Right cardiac atrium (tissue), 5 donors: ENCODE measurements at regions not wholly inside any gene's neighbourhood (a gene's known extent, or its start where the extent isn't known, plus 50 kb on each side); places are given as distances from the start of the nearest gene placed in this dataset.

Experiments
- ATAC-seq, 2 donors: fragments of 200-7000 bp; cut with Tn5 transposase; one replicate each; pipeline versions ENCODE4 v1.8.0 to v1.9.1; 2020; ENCODE audit warnings: moderate library complexity in 2 of 2, mild to moderate bottlenecking in 1 of 2
- DNase-seq, 3 donors: peaks; one replicate each; pipeline ENCODE4 v3.0.0-alpha.2; 2020
- H3K27ac ChIP-seq: one replicate; pipeline ENCODE4 v1.5.1; 2013; ENCODE audit warnings: mild to moderate bottlenecking, low read length, control low read depth, moderate library complexity
- H3K27me3 ChIP-seq: one replicate; pipeline ENCODE4 v1.6.1; 2013; ENCODE audit not compliant: control insufficient read depth, insufficient read depth
- H3K4me1 ChIP-seq: one replicate; pipeline ENCODE4 v1.6.1; 2013; ENCODE audit warnings: low read length; ENCODE audit not compliant: control insufficient read depth, insufficient read depth
- H3K4me3 ChIP-seq: one replicate; pipeline ENCODE4 v1.5.1; 2013; ENCODE audit warnings: low read length, control low read depth
- H3K9me3 ChIP-seq: one replicate; pipeline ENCODE4 v1.6.1; 2013; ENCODE audit warnings: low read length; ENCODE audit not compliant: control insufficient read depth
- WGBS: extraction: QIAGEN DNeasy Blood & Tissue Kit; methylation state at CpG from one replicate; pipeline ENCODE4 v1.1.7; 2013; 5-methylcytosine and 5-hydroxymethylcytosine counted together
- intact Hi-C, 4 donors: fragments of 100-400 bp; cut with DNase I; formaldehyde crosslinking; loops; one replicate each; pipeline versions ENCODE4 v1.11.0 to v1.14.0; 2022 to 2023
- donor health status: healthy with polysubstance abuse.
- donor health status: DM: no; HTN: yes; CAD: no.
- donor health status: DM: no; HTN: no; CAD: no.
- donor health status: DM: no; HTN: yes; CAD: no; lungs with severe emphysema.
- donor health status: DM: yes; HTN: yes; CAD: no.

DNA sequence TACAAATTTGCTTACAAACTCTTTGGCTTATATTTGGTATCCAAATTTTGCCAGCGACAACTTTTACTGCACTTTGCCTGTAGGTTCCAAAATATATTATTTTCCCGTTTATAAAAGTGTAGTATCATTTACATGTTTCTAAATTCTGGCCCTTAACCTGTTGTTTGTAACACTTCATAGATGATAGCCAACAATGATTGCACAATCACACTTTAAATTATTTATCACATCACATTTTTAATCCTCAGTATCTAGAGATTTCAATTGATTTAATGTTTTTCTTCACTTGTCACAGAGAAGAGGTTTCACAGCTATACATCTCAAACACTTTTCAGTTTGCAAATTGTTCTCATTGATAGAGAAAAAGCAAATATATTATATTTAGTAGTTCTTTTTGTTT lies 1151.2 kb upstream of the EYS start:
- ATAC-seq: no peak
- H3K4me1 ChIP-seq: no peaks in the 10 kb centered on the region
- no peak for DNase-seq
- H3K4me3 ChIP-seq: no peak overlapping the region
- intact Hi-C loops: no loop called here
- H3K9me3 ChIP-seq: no peaks in the 10 kb centered on the region
- no peak overlapping the region for H3K27ac ChIP-seq
- WGBS: 37% methylated on average over 2 of the region's 2 CpGs
- H3K27me3 ChIP-seq: no peaks in the 10 kb centered on the region

DNA sequence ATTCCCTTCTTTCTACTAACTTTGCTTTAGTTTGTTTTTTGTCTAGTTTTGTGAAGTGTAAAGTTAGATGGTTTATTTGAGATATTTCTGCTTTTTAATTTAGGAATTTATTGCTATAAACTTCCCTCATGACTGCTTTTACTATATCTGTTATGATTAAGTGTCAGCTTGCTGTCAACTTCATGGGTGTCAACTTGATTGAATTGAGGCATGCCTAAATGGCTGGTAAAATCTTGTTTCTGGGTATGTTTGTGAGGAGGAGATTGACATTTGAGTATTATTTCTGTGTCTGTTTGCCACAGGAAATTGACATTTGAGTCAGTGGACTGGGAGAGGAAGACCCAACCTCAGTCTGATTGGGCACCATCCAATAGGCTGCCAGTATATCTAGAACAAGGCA lies 1147.0 kb upstream of the EYS start:
- H3K4me1 ChIP-seq: no peaks in the 10 kb centered on the region
- H3K27me3 ChIP-seq: no peaks in the 10 kb centered on the region
- no peak overlapping the region for H3K4me3 ChIP-seq
- ATAC-seq: no peak
- H3K27ac ChIP-seq: peak overlapping the region; percentile 19
- no peaks in the 10 kb centered on the region for H3K9me3 ChIP-seq
- no peak for DNase-seq
- intact Hi-C loops: no loop called here

DNA sequence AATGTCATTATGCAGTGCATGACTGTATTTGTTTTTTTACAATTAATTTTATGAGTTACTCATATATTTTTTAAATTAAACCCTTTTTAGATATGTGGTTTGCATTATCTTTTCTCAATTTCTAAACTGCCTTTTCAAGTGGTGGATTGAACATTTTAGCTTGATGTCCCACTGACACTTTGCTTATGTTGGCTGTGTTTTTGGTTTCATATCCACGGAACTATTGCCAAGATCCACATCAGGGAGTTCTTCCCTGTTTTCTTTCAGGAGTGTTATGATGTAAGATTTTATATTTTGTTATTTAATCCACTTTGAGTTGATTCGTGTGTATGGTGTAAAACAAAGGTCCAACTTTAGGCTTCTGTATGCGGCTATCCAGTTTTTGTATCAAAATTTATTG lies 1144.9 kb upstream of the EYS start:
- 40% methylated on average over 3 of the region's 3 CpGs for WGBS
- DNase-seq (no peak), ATAC-seq (peak in 1 of 2 donors; percentile 67)
- Histone ChIP-seq H3K4me1 (no peaks in the 10 kb centered on the region), H3K27ac (no peak overlapping the region), H3K9me3 (no peaks in the 10 kb centered on the region), H3K27me3 (no peaks in the 10 kb centered on the region), H3K4me3 (no peak overlapping the region)
- intact Hi-C loops: no loop called here

DNA sequence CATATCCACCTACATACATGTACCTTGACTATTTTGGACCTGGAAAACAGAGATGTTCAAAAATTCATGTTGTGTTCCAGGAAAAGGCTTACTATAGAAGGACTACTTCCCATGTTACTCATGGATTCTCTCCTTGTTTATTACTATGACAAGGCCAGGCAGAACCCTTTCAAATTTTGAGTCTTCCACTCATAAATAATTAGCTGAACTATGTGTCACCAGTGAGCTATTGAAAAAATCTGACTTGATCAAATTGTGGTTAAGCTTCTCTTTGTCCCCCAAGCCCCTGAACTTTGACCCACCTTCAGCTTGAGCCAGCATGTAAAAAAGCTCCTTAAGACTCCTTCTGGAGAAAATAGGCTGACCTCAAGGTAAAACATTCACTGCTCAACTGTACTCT lies 1142.8 kb upstream of the EYS start:
- H3K27me3 ChIP-seq: no peaks in the 10 kb centered on the region
- DNase-seq (no peak), ATAC-seq (no peak)
- no peak overlapping the region for H3K4me3 ChIP-seq
- no peaks in the 10 kb centered on the region for H3K4me1 ChIP-seq
- intact Hi-C loops: no loop called here
- no peaks in the 10 kb centered on the region for H3K9me3 ChIP-seq
- H3K27ac ChIP-seq: no peak overlapping the region

DNA sequence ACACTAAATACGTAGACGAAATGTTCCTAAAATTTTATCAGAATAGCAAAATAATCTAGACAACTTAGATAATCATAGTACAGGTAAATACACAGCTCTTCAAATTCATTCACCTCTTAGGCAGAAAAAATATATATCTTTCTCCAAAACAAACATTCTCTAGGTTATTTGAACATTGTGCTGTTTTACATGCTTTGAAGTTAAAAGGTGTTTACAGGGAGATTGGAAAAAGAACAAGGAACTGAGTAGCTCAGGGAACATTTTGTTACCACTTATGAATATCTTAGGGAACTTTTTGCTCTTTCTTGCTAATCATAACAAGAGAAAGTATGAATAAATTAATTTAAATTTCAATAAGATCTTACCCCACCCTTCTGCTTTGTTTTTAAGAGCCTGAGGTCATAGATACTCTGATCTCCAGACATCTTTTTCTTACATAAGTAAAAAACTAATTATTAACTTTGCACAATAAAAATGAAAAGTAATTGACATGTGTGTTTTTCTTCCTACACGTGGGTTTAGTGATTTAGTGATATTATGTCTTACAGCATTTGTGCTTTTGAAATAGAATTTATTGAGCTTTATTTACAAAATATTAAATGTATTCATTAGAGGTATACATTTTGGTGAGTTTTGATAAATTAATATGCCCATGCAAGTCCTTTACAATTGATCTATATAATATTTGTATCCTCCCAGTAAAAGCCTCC lies 1141.4 kb upstream of the EYS start:
- no peak for ATAC-seq
- intact Hi-C loops: no loop called here
- no peak for DNase-seq
- no peaks in the 10 kb centered on the region for H3K4me1 ChIP-seq
- no peak overlapping the region for H3K4me3 ChIP-seq
- H3K27me3 ChIP-seq: no peaks in the 10 kb centered on the region
- H3K9me3 ChIP-seq: no peaks in the 10 kb centered on the region
- WGBS: 64% methylated on average over 3 of the region's 3 CpGs
- no peak overlapping the region for H3K27ac ChIP-seq

DNA sequence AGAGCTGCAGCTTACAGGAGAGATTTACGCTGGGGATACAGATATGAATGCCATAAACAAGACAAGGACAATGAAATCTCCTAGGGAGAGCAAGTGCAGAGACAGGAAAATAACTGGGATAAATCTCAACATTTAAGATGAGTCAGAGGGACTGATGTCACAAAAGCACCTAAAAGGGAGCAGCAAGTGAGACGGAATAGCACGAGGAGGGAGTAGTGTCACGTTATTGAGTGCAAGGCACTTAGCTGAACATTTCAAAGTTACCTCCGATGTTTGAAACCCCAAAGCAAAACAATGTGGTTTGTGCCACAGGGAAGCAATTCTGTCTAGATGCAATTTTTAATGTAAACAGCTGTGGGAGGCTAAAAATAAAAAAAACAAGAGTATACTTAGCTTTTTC lies 1131.7 kb upstream of the EYS start:
- ATAC-seq (no peak), DNase-seq (no peak)
- no peaks in the 10 kb centered on the region for H3K9me3 ChIP-seq
- WGBS: 80% methylated on average over 5 of the region's 5 CpGs
- intact Hi-C loops: no loop called here
- H3K4me1 ChIP-seq: no peaks in the 10 kb centered on the region
- H3K4me3 ChIP-seq: no peak overlapping the region
- no peaks in the 10 kb centered on the region for H3K27me3 ChIP-seq
- no peak overlapping the region for H3K27ac ChIP-seq

DNA sequence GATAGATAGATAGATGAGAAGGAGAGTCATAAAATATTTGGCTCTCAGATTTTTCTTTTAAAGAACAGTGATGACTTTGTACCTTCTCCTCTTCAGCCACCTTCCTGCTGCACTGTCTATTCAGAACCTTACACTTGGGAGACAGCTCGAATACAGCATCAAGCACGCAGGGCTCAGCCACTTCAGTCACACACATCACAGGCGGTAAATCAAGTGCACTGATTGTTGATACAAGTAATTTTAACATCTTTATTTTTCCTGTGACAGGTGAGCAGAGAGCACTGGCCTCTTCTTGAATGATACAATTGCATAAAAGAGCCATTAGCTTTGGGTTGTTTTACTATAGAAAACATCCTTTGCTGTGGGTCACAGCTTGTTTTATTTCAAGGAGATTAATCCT lies 1118.5 kb upstream of the EYS start:
- no peak for ATAC-seq
- intact Hi-C loops: no loop called here
- no peaks in the 10 kb centered on the region for H3K4me1 ChIP-seq
- WGBS: 66% methylated on average over 3 of the region's 3 CpGs
- no peak overlapping the region for H3K4me3 ChIP-seq
- no peak for DNase-seq
- H3K9me3 ChIP-seq: no peaks in the 10 kb centered on the region
- H3K27me3 ChIP-seq: no peaks in the 10 kb centered on the region
- H3K27ac ChIP-seq: no peak overlapping the region

DNA sequence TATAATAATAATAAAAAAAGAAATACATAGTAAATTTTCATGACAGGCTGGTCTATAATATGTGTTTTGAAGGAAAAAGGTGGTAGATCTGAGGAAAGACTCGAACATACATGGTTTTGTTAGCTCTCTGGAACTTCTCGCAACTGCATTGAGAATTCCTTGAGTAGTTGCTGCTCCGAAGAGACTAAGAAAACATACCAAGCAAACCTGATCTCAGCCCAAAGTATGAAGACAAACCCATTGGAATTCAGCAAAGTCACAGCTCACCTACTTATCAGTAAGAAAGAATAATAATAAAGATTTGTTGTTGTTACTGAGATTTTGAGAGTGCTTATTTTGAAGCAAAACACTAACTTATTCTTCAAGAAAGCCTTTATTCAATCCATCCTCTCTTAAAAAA lies 1107.1 kb upstream of the EYS start:
- Histone ChIP-seq H3K9me3 (no peaks in the 10 kb centered on the region), H3K4me1 (no peaks in the 10 kb centered on the region), H3K27me3 (no peaks in the 10 kb centered on the region), H3K27ac (no peak overlapping the region), H3K4me3 (no peak overlapping the region)
- 77% methylated on average over 3 of the region's 3 CpGs for WGBS
- intact Hi-C loops: no loop called here
- ATAC-seq (no peak), DNase-seq (no peak)

DNA sequence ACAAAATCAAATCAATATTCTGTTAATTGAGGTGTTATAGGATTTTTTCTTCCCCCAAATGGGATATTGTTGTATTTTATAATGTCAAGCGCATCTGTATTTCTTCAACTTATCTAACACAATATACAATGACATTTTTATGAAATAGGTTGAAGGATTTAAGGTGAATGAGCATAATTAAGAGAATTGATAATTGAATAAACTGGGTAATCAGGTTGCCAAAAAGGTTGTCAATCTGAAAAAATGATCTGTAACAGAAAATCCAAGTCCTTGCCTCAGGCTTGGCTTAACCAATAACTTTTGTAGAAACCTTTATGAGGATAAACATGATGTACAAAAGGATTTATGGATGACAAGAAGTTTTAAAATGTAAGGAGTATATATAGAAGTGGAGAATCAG lies 1101.7 kb upstream of the EYS start:
- H3K9me3 ChIP-seq: no peaks in the 10 kb centered on the region
- intact Hi-C loops: no loop called here
- DNase-seq (no peak), ATAC-seq (no peak)
- H3K27ac ChIP-seq: no peak overlapping the region
- H3K27me3 ChIP-seq: no peaks in the 10 kb centered on the region
- 96% methylated on average over 1 of the region's 1 CpG for WGBS
- no peak overlapping the region for H3K4me3 ChIP-seq
- H3K4me1 ChIP-seq: no peaks in the 10 kb centered on the region

DNA sequence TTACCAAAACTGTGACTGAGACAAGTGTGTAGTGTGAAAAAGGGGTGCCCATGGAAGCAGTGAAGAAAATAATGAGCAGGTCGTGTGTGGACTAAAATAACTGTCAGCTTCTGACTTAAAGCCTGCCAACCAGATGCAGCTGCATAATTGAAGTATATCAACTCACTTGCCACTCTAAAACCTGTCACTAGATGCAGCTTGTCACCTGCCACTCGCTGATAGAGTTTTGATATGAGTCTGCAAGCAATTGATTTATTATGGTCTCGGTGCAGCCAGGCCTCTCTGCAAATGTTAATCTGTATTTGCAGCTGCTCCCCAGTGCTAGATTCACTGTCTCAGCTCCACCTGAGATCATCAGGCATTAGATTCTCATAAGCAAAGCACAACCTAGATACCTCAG lies 1090.0 kb upstream of the EYS start:
- WGBS: 45% methylated on average over 3 of the region's 3 CpGs
- DNase-seq: no peak
- intact Hi-C loops: no loop called here
- H3K9me3 ChIP-seq: no peaks in the 10 kb centered on the region
- ATAC-seq: no peak
- no peaks in the 10 kb centered on the region for H3K27me3 ChIP-seq
- H3K4me3 ChIP-seq: no peak overlapping the region
- no peaks in the 10 kb centered on the region for H3K4me1 ChIP-seq
- H3K27ac ChIP-seq: no peak overlapping the region

DNA sequence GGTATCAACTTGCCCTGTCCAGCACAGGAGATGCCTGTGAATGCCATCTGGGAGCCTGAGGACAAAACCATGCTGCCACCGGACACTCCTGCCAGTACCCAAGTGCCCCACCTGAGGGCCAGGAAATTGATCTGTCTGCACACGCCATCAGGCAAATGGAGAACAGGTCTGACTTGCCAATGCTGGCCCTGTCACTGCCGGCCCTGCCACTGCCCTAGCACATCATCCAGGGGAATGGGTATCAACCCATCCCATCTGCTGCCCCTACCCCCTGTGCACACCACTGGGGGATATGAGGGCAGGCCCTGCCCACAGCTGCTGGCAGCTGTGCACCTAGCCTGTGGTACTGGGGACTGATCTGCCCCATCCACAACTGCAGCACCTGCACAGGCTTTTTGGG lies 1081.6 kb upstream of the EYS start:
- WGBS: 88% methylated on average over 3 of the region's 3 CpGs
- no peak for DNase-seq
- H3K4me1 ChIP-seq: no peaks in the 10 kb centered on the region
- no peak for ATAC-seq
- no peak overlapping the region for H3K4me3 ChIP-seq
- H3K27me3 ChIP-seq: no peaks in the 10 kb centered on the region
- intact Hi-C loops: no loop called here
- no peak overlapping the region for H3K27ac ChIP-seq
- no peaks in the 10 kb centered on the region for H3K9me3 ChIP-seq

DNA sequence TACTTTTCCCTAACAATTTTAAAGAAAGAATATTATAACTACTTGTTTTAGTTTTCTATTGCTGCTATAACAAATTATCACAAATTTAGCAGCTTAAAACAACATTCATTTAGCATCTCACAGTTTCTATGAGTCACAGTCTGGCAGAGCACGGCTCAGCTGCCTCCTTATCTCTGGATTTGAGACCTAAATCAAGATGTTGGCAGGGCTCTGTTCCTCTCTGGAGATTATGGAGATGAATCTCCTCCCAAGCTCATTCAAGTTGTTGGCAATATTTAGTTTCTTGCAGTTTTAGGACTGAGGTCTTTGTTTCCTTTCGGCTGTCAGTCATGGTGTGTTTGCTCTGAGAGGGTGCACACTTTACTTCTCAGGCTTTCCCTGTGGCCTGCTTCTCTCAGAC lies 1065.8 kb upstream of the EYS start:
- H3K4me3 ChIP-seq: no peak overlapping the region
- peak; percentile 60 to 86 for ATAC-seq

More for the DNA sequence above, 1065.8 kb upstream of the EYS start:
- DNase-seq: peak; percentile 21 to 83 (median 36)
- H3K9me3 ChIP-seq: no peaks in the 10 kb centered on the region
- H3K4me1 ChIP-seq: no peaks in the 10 kb centered on the region
- no peak overlapping the region for H3K27ac ChIP-seq
- no peaks in the 10 kb centered on the region for H3K27me3 ChIP-seq
- WGBS: 24% methylated on average over 2 of the region's 2 CpGs
- intact Hi-C loops: no loop called here
